WTC11 (cell line): ENCODE measurements at regions not wholly inside any gene's neighbourhood (a gene's known extent, or its start where the extent isn't known, plus 50 kb on each side); places are given as distances from the start of the nearest gene placed in this dataset.
"Not testable (repeated sequence)": the region's sequence is repeated elsewhere in the genome, so short reads cannot be mapped to it uniquely, and the experiment has no call there.

Experiments used
- ATAC-seq: fragments of 200-7000 bp; cut with Tn5 transposase; 2 replicates; pipeline ENCODE4 v1.10.0; 2021; ENCODE audit warnings: mild to moderate bottlenecking, moderate library complexity
- CTCF ChIA-PET: fragments of 300-600 bp; sonication (Branson Sonifier 250); formaldehyde crosslinking; loops from one replicate; lab custom pipeline; 2021; ENCODE audit warnings: antibody characterized with exemption; lab: Charles Lee
- POLR2A ChIA-PET: fragments of 350-600 bp; sonication (Branson Sonifier 250); formaldehyde crosslinking; loops from one replicate; lab custom pipeline; 2021; ENCODE audit warnings: antibody characterized with exemption; lab: Charles Lee
- DNase-seq: peaks from one replicate; pipeline ENCODE4 v3.0.0; 2021; ENCODE audit warnings: low spot score
- H3K27ac Mint-ChIP-seq: 2 replicates; pipeline ENCODE4 v1.8.0; 2021; ENCODE audit warnings: mixed read lengths
- H3K27me3 Mint-ChIP-seq: 2 replicates; pipeline ENCODE4 v1.8.0; 2021; ENCODE audit warnings: low read depth, mild to moderate bottlenecking, moderate library complexity, mixed read lengths
- H3K36me3 Mint-ChIP-seq: 2 replicates; pipeline ENCODE4 v1.8.0; 2021; ENCODE audit warnings: mixed read lengths
- H3K4me1 Mint-ChIP-seq: 2 replicates; pipeline ENCODE4 v1.8.0; 2022; ENCODE audit warnings: mixed read lengths
- H3K4me3 Mint-ChIP-seq: 2 replicates; pipeline ENCODE4 v1.8.0; 2021; ENCODE audit warnings: mild to moderate bottlenecking, moderate library complexity, mixed read lengths
- H3K9me3 Mint-ChIP-seq: 2 replicates; pipeline ENCODE4 v1.8.0; 2021; ENCODE audit warnings: mixed read lengths
- ATF1 ChIP-seq: sonication (generic); formaldehyde crosslinking; IDR thresholded peaks from 2 replicates; pipeline ENCODE4 v1.8.1; 2023; ENCODE audit warnings: mild to moderate bottlenecking, moderate library complexity, missing genetic modification reagents
- OVOL2 ChIP-seq: fragments of 250-450 bp; sonication (Bioruptor Pico); IDR thresholded peaks from 2 replicates; pipeline ENCODE4 v1.9.0; 2021; ENCODE audit warnings: mild to moderate bottlenecking, borderline replicate concordance
- RELA ChIP-seq: sonication (generic); formaldehyde crosslinking; IDR thresholded peaks from 2 replicates; pipeline ENCODE4 v1.8.1; 2022; ENCODE audit warnings: missing genetic modification reagents, mild to moderate bottlenecking, borderline replicate concordance
- SMAD4 ChIP-seq: sonication (generic); formaldehyde crosslinking; IDR thresholded peaks from 2 replicates; pipeline ENCODE4 v1.8.0; 2022; ENCODE audit warnings: mild to moderate bottlenecking, missing genetic modification reagents
- ZNF396 ChIP-seq: fragments of 250-450 bp; sonication (Bioruptor Pico); IDR thresholded peaks from 2 replicates; pipeline ENCODE4 v1.8.0; 2021; ENCODE audit warnings: mild to moderate bottlenecking, moderate library complexity, borderline replicate concordance
- ZNF423 ChIP-seq: fragments of 250-450 bp; sonication (Bioruptor Pico); IDR thresholded peaks from 2 replicates; pipeline ENCODE4 v2.1.2; 2022; ENCODE audit warnings: mild to moderate bottlenecking, moderate library complexity
- TF ChIP-seq, protein P1 (sequence below): fragments of 250-450 bp; sonication (Bioruptor Pico); IDR thresholded peaks from 2 replicates; pipeline ENCODE4 v2.1.2; 2022; ENCODE audit warnings: mild to moderate bottlenecking, moderate library complexity
- TF ChIP-seq, protein P2 (sequence below): fragments of 250-450 bp; sonication (Bioruptor Pico); IDR thresholded peaks from 2 replicates; pipeline ENCODE4 v1.9.0; 2021; ENCODE audit warnings: moderate library complexity, mild to moderate bottlenecking, inconsistent platforms, borderline replicate concordance
- TF ChIP-seq, protein P3 (sequence below): sonication (generic); formaldehyde crosslinking; IDR thresholded peaks from 2 replicates; pipeline ENCODE4 v1.8.0; 2022; ENCODE audit warnings: mild to moderate bottlenecking, missing genetic modification reagents
- TF ChIP-seq, protein P4 (sequence below): sonication (generic); formaldehyde crosslinking; IDR thresholded peaks from 2 replicates; pipeline ENCODE4 v1.8.1; 2023; ENCODE audit warnings: mild to moderate bottlenecking, missing genetic modification reagents
- TF ChIP-seq, protein P5 (sequence below): sonication (generic); formaldehyde crosslinking; IDR thresholded peaks from 2 replicates; pipeline ENCODE4 v1.8.0; 2023; ENCODE audit warnings: missing genetic modification reagents, mild to moderate bottlenecking, borderline replicate concordance

DNA sequence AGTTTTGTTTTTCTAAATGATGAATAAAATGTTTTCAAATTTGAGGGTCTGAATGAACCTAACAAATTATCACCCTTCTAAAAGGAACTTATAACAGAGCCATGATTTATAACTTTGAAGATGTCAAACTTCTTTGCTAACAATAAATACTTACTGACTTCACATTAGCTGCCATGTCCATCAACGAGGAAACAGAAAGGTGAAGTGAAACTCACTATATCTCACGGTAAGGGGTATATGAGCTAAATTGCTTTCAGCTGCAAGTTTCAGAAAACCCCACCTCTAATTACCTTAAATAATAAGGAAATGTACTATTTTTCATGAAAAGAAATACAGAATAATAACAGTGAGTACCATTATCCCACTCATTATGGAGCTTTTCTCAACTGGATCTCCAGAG, 350.8 kb upstream of the NT5C1B start (continued):
- TF ChIP-seq, protein P1, sequence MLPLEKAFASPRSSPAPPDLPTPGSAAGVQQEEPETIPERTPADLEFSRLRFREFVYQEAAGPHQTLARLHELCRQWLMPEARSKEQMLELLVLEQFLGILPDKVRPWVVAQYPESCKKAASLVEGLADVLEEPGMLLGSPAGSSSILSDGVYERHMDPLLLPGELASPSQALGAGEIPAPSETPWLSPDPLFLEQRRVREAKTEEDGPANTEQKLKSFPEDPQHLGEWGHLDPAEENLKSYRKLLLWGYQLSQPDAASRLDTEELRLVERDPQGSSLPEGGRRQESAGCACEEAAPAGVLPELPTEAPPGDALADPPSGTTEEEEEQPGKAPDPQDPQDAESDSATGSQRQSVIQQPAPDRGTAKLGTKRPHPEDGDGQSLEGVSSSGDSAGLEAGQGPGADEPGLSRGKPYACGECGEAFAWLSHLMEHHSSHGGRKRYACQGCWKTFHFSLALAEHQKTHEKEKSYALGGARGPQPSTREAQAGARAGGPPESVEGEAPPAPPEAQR (CRISPR knock-in tag) = no peak
- TF ChIP-seq, protein P2, sequence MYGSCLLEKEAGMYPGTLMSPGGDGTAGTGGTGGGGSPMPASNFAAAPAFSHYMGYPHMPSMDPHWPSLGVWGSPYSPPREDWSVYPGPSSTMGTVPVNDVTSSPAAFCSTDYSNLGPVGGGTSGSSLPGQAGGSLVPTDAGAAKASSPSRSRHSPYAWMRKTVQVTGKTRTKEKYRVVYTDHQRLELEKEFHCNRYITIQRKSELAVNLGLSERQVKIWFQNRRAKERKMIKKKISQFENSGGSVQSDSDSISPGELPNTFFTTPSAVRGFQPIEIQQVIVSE (CRISPR knock-in tag) = no peak
- TF ChIP-seq, protein P3, sequence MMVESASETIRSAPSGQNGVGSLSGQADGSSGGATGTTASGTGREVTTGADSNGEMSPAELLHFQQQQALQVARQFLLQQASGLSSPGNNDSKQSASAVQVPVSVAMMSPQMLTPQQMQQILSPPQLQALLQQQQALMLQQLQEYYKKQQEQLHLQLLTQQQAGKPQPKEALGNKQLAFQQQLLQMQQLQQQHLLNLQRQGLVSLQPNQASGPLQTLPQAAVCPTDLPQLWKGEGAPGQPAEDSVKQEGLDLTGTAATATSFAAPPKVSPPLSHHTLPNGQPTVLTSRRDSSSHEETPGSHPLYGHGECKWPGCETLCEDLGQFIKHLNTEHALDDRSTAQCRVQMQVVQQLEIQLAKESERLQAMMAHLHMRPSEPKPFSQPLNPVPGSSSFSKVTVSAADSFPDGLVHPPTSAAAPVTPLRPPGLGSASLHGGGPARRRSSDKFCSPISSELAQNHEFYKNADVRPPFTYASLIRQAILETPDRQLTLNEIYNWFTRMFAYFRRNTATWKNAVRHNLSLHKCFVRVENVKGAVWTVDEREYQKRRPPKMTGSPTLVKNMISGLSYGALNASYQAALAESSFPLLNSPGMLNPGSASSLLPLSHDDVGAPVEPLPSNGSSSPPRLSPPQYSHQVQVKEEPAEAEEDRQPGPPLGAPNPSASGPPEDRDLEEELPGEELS (CRISPR knock-in tag) = no peak
- TF ChIP-seq ZNF423 (CRISPR knock-in tag) (no peak), ZNF396 (CRISPR knock-in tag) (no peak), OVOL2 (no peak), ATF1 (CRISPR knock-in tag) (no peak)
- TF ChIP-seq, protein P4, sequence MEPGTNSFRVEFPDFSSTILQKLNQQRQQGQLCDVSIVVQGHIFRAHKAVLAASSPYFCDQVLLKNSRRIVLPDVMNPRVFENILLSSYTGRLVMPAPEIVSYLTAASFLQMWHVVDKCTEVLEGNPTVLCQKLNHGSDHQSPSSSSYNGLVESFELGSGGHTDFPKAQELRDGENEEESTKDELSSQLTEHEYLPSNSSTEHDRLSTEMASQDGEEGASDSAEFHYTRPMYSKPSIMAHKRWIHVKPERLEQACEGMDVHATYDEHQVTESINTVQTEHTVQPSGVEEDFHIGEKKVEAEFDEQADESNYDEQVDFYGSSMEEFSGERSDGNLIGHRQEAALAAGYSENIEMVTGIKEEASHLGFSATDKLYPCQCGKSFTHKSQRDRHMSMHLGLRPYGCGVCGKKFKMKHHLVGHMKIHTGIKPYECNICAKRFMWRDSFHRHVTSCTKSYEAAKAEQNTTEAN (CRISPR knock-in tag) = no peak

DNA sequence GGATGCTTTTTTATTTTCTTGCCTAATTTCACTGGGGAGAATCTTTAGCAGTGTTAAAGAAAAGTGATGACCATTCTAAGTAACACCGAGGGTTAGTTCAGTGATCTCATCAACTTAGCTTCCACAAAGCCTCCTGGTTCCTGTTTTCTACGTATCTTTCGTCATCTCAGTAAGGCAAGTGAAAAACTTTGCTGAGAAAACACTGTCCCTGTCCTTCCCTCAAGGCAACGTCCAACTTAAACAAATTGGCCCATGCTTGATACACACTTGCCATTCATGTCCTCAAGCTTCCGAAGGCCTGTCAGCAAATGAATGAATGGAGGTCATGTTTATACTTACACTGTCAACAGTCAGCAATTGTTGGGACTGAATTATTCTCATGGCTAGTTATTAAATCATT, 350.4 kb upstream of the NT5C1B start:
- H3K4me3 Mint-ChIP-seq, H3K27ac Mint-ChIP-seq, DNase-seq, POLR2A ChIA-PET, CTCF ChIA-PET, ATAC-seq, H3K36me3 Mint-ChIP-seq, H3K27me3 Mint-ChIP-seq, H3K9me3 Mint-ChIP-seq, H3K4me1 Mint-ChIP-seq: not testable (repeated sequence)

DNA sequence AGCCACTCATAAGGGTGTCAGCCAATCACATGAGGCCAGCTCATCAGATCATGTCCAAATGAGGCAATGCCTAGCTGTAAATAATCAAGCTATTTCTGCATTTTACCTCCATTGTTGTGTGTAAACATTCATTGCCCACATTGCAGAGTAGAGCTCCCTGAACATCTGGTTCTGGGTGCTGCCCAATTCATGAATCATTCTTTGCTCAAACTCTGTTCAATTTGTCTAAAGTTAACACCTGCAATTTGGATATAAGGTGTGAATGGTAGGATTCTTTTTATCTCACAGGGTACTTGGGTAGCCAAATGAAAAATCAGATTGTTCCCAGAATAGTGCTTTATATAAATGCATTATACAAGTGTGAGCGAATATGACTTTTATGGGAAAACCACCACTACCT, 345.5 kb upstream of the NT5C1B start:
- no peak overlapping the region for H3K4me3 Mint-ChIP-seq
- no peaks in the 10 kb centered on the region for H3K27me3 Mint-ChIP-seq

More for the DNA sequence above, 345.5 kb upstream of the NT5C1B start:
- Mint-ChIP-seq H3K9me3 (no peaks in the 10 kb centered on the region), H3K27ac (no peak overlapping the region), H3K36me3 (no peaks in the 10 kb centered on the region), H3K4me1 (peaks cover 12% of the 10 kb centered on the region)
- DNase-seq (no peak), ATAC-seq (no peak)
- CTCF ChIA-PET = no interaction called here
- POLR2A ChIA-PET = no interaction called here
- TF ChIP-seq, protein P5, sequence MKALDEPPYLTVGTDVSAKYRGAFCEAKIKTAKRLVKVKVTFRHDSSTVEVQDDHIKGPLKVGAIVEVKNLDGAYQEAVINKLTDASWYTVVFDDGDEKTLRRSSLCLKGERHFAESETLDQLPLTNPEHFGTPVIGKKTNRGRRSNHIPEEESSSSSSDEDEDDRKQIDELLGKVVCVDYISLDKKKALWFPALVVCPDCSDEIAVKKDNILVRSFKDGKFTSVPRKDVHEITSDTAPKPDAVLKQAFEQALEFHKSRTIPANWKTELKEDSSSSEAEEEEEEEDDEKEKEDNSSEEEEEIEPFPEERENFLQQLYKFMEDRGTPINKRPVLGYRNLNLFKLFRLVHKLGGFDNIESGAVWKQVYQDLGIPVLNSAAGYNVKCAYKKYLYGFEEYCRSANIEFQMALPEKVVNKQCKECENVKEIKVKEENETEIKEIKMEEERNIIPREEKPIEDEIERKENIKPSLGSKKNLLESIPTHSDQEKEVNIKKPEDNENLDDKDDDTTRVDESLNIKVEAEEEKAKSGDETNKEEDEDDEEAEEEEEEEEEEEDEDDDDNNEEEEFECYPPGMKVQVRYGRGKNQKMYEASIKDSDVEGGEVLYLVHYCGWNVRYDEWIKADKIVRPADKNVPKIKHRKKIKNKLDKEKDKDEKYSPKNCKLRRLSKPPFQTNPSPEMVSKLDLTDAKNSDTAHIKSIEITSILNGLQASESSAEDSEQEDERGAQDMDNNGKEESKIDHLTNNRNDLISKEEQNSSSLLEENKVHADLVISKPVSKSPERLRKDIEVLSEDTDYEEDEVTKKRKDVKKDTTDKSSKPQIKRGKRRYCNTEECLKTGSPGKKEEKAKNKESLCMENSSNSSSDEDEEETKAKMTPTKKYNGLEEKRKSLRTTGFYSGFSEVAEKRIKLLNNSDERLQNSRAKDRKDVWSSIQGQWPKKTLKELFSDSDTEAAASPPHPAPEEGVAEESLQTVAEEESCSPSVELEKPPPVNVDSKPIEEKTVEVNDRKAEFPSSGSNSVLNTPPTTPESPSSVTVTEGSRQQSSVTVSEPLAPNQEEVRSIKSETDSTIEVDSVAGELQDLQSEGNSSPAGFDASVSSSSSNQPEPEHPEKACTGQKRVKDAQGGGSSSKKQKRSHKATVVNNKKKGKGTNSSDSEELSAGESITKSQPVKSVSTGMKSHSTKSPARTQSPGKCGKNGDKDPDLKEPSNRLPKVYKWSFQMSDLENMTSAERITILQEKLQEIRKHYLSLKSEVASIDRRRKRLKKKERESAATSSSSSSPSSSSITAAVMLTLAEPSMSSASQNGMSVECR = no peak
- TF ChIP-seq RELA (CRISPR knock-in tag) = no peak
- no peak for TF ChIP-seq SMAD4 (CRISPR knock-in tag)
